Choroid plexus epithelial cell (primary cell): ENCODE measurements at regions not wholly inside any gene's neighbourhood (a gene's known extent, or its start where the extent isn't known, plus 50 kb on each side); places are given as distances from the start of the nearest gene placed in this dataset.

ENCODE experiments used
- DNase-seq: peaks from one replicate; pipeline ENCODE4 v3.0.0-alpha.2; 2010; ENCODE audit warnings: low read depth
- H3K4me3 ChIP-seq: 2 replicates; pipeline ENCODE4 v1.5.1; 2011; ENCODE audit warnings: low read depth, mild to moderate bottlenecking, control low read depth, low read length, moderate library complexity
- TF ChIP-seq, protein P1 (sequence below): conservative IDR thresholded peaks from 2 replicates; pipeline ENCODE4 v1.5.1; 2011; ENCODE audit warnings: low read depth, mild to moderate bottlenecking, control low read depth, inconsistent platforms, low read length, moderate library complexity

DNA sequence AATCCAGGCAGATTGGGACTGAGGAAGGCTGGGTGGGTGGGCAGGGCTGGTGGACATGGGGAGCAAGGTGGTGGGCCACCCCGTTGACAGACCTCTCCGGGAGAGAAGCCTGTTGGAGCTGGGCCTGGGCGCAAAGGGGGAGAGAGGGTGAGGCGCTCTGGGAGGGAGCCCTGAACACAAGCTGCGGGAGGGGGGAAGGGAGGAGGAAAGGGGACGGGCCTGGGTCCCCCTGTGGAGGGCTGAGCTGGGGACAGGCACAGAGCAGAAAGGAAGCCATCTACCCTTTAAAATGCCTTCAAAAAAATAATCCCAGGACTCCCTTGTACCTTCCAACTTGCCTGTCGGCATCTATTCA, 161.8 kb downstream of the PSMG1 start:
- DNase-seq, result no peak
- TF ChIP-seq, protein P1, sequence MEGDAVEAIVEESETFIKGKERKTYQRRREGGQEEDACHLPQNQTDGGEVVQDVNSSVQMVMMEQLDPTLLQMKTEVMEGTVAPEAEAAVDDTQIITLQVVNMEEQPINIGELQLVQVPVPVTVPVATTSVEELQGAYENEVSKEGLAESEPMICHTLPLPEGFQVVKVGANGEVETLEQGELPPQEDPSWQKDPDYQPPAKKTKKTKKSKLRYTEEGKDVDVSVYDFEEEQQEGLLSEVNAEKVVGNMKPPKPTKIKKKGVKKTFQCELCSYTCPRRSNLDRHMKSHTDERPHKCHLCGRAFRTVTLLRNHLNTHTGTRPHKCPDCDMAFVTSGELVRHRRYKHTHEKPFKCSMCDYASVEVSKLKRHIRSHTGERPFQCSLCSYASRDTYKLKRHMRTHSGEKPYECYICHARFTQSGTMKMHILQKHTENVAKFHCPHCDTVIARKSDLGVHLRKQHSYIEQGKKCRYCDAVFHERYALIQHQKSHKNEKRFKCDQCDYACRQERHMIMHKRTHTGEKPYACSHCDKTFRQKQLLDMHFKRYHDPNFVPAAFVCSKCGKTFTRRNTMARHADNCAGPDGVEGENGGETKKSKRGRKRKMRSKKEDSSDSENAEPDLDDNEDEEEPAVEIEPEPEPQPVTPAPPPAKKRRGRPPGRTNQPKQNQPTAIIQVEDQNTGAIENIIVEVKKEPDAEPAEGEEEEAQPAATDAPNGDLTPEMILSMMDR, result no peak
- H3K4me3 ChIP-seq, result no peak overlapping the region

DNA sequence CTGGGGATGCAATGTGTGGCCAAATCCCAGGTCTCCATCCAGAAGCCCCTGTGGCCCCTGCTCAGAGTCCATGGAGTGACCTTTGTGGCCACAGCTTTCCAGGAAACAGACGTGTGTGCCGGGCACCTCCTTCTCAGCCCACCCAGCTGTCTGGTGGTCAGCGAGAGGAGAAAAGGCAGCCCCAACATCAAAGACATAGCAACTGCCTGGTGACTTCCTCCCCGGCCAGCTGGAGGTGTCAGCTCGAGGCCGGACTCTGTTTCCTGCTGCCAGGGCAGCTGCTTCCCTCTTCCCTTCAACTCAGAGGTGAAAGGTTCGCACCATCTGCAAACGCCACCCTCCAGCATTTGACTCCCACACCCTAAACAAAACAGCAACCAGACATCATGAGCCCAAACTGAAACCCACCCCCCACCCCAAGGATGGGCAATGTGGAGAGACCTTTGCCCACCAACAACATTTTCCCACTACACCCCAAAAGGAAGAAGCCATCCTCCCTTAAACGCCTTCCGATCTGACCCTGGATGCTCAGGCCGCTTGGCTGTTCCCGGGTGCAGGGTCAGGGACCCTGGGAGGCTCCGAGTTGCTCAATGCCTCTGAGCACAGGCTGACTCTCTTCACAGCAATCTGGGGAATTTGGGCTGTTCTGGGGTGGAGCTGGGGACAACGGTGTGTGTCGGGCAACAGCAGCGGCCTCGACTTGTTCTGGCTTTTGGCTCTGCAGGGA, 162.3 kb downstream of the PSMG1 start:
- peak; percentile 79 for DNase-seq
- no peak overlapping the region for H3K4me3 ChIP-seq

DNA sequence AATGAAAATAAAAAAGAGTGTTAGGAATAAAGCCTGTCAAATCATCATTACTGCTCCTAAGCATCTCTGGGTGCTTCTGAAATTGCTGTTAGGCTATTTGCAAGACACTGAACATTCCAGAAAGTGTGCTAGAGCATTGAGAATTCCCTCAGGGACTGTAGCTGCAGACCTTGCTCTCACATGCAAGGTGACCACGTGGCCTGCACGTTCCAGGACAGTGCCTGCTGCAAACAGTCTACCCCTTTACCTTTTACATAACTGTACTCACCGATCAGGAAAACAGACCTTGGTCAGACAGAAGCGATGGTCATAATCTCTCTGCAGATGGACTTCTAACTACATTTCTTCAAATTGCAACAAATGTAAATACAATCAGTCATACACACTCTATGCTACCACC, 164.5 kb downstream of the PSMG1 start:
- TF ChIP-seq, protein P1, result no peak
- DNase-seq, result no peak
- H3K4me3 ChIP-seq, result no peak overlapping the region

More for the DNA sequence above, 162.3 kb downstream of the PSMG1 start:
- TF ChIP-seq, protein P1, result no peak

DNA sequence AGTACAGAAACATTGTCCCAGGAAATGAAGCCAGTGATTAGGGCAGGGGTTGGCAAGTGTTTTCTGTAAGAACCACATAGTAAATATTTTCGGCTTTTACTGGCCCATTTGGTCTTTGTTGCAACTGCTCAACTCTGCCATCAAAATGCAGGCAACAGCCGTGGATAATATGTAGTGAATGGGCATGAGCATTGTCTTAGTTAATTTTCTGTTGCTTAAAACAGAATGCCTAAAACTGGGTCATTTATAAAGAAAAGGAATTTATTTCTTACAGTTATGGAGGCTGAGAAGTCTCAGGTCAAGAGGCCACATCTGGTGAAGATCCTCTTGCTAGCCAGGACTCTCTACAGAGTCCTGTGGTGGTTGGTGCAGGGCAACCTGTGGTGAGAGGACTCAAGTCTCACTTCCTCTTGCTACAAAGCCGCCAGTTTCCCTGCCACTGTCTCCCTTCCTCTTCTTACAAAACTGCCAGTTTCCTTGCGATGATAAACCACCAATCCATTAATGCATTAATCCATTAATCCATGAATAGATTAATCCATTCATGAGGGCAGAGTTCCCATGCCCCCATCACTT, 166.4 kb downstream of the PSMG1 start:
- TF ChIP-seq, protein P1, result no peak
- no peak overlapping the region for H3K4me3 ChIP-seq
- DNase-seq, result peak; percentile 78

DNA sequence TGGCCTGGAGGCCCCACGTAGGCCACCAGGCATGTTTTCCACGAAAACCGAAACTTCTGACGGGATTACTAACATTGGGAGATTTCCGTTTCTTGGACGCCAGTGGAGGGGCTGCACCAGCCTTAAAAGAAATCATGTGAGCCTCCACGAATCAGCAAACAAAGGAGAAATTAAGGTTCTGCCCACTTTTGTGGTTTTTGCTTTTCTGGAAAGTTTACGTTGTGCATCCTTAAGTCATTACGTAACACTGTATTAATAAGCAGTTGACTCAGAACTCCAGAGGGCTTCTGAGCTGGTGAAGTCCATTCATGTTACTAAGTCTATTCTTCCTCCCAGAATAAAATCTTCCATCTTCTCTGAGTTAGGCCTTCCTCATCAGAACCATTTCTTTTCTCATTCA, 168.5 kb downstream of the PSMG1 start:
- peak; percentile 98 for DNase-seq
- TF ChIP-seq, protein P1, result no peak
- H3K4me3 ChIP-seq, result peak overlapping the region; percentile 40

DNA sequence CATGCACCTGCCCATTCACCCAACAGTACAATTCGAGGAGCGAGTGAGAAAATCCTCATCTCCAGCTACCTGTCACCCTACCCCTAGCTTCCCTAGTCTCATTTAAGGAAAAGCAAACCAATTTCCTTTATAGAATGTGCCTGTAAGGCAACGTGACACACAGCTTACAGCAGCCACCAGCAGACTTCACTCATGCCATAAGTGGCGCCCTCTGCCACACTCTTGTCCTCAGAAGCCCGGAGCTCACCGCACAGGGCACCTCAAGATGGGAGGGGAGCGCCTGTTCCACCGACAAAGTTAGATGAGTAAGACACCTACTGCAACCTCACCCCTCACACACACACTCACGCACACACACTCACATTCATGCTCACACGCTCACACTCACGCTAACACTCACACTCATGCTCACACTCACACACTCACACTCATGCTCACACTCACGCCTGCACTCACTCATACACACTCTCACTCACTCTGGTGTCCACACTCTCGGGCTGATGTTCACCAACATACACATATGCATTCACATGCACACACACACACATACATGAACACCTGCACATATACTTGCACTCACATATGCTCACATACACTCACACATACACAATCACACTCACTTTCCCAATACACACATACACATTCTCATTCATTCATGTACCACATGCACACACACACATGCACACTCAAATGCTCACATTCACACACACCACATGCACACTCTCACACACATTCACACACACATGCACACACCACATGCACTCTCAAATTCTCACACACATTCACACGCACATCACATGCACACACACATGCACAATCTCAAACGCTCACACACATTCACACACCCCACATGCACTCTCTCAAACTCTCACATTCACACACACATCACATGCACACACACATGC, 170.7 kb downstream of the PSMG1 start:
- DNase-seq, result no peak
- no peak overlapping the region for H3K4me3 ChIP-seq
- TF ChIP-seq, protein P1, result no peak
